ENCODE measurements at regions not wholly inside any gene's neighbourhood (a gene's known extent, or its start where the extent isn't known, plus 50 kb on each side); places are given as distances from the start of the nearest gene placed in this dataset.

GRCh38 chr2:44877417-44877816, 64.1 kb upstream of the SIX3 start:
- Histone ChIP-seq H2AFZ (ENCODE audit: low read length) (no peak overlapping the region), H3K36me3 (ENCODE audit: control insufficient read depth in 2 of 4, insufficient read depth in 4 of 4, low read length in 3 of 4) (no peaks in the 10 kb centered on the region), H3K4me3 (ENCODE audit: extremely low read depth in 1 of 4, insufficient read depth in 2 of 4, low read depth in 3 of 4, low read length in 4 of 4) (no peak overlapping the region), H3K4me1 (replicated peaks in 1 of 4; ENCODE audit: control insufficient read depth in 3 of 4, insufficient read depth in 4 of 4, low read length in 3 of 4) (peaks cover 0 to 6% (median 0%) of the 10 kb centered on the region in 4 experiments; a peak in 3 of 7 replicates), H4K91ac (replicated peaks; ENCODE audit: insufficient read length, low read length) (no peak overlapping the region), H2BK20ac (ENCODE audit: low read length) (no peak overlapping the region), H3K79me2 (ENCODE audit: control insufficient read depth in 1 of 2, insufficient read depth in 2 of 2, low read length in 2 of 2) (no peaks in the 10 kb centered on the region), H3K4me2 (ENCODE audit: insufficient read depth in 1 of 2, low read depth in 2 of 2, low read length in 2 of 2) (no peak overlapping the region), H3K14ac (ENCODE audit: insufficient read length) (no peak overlapping the region), H2BK12ac (ENCODE audit: low read depth, low read length) (no peak overlapping the region), H3K18ac (ENCODE audit: extremely low read depth, low read length) (no peak overlapping the region), H2BK120ac (replicated peaks; ENCODE audit: low read depth, low read length) (no peak overlapping the region), H4K20me1 (replicated peaks in 1 of 2; ENCODE audit: control insufficient read depth in 1 of 2, insufficient read depth in 2 of 2, low read length in 2 of 2) (no peaks in the 10 kb centered on the region), H2BK5ac (ENCODE audit: low read depth, low read length) (no peak overlapping the region), H2BK15ac (ENCODE audit: low read length) (no peak overlapping the region), H3K79me1 (ENCODE audit: low read depth, low read length) (no peaks in the 10 kb centered on the region), H4K8ac (ENCODE audit: extremely low read depth, insufficient read depth, low read length) (peak overlapping the region; percentile 57; the same call in 1 of the 2 replicates), H3K9me3 (ENCODE audit: insufficient read depth in 2 of 2, low read depth in 1 of 2, low read length in 1 of 2) (peaks cover 0 to 4% of the 10 kb centered on the region in 2 experiments; a peak in 3 of 4 replicates), H3K27ac (ENCODE audit: low read depth, low read length) (no peak overlapping the region), H3K4ac (replicated peaks; ENCODE audit: insufficient read length, low read depth, low read length) (no peak overlapping the region), H2AK5ac (ENCODE audit: low read depth, low read length) (0 out of 2 replicates have a peak overlapping the region, but pooled peaks have one; percentile 34), H3K23ac (ENCODE audit: insufficient read length) (no peak overlapping the region), H3K9ac (replicated peaks in 1 of 4; ENCODE audit: extremely low read depth in 1 of 4, low read depth in 3 of 4, low read length in 3 of 4) (no peak overlapping the region), H4K5ac (ENCODE audit: insufficient read length, low read depth, low read length) (no peak overlapping the region), H3K56ac (replicated peaks; ENCODE audit: insufficient read length, low read depth, low read length) (no peak overlapping the region), H3K23me2 (ENCODE audit: low read depth, low read length) (0 out of 2 replicates have a peak, but pooled peaks cover 1% of the 10 kb centered on the region), H3K27me3 (replicated peaks in 1 of 4; ENCODE audit: control insufficient read depth in 3 of 4, extremely low read depth in 1 of 4, insufficient read depth in 3 of 4, low read length in 3 of 4) (peaks cover 0 to 5% (median 1%) of the 10 kb centered on the region in 4 experiments; a peak in 3 of 7 replicates)
- POLR2A ChIA-PET (ENCODE audit: partially characterized antibody) = interaction anchor here (0.8 kb wide), 1 partner anchor 12 kb away, joined by 3 read pairs; no protein-coding TSS in a partner anchor
- CTCF ChIA-PET (ENCODE audit: partially characterized antibody) = interaction anchor here (0.6 to 3.1 kb wide), 10 partner anchors 11 to 107 kb away, joined by 3 to 10 read pairs (median 4); no protein-coding TSS in a partner anchor
- no peak for DNase-seq (ENCODE audit: low read depth in 1 of 2, low spot score in 2 of 2)
- WGBS, 2 experiments (ENCODE audit: extremely low coverage in 1 of 2, insufficient coverage in 1 of 2, insufficient read length in 1 of 2, insufficient replicate concordance in 2 of 2, low coverage in 1 of 2, low lambda C conversion rate in 2 of 2, missing lambda C conversion rate in 1 of 2) = 87% methylated on average over 7 of the region's 7 CpGs; no CpG with 5 or more reads in 1 of the 2 experiments
- FAIRE-seq = no peak
- no peak for TF ChIP-seq GTF2F1 (IDR thresholded peaks at IDR 0.05; ENCODE audit: borderline replicate concordance, low read depth, low read length)
- no peak for TF ChIP-seq KDM1A (IDR thresholded peaks at IDR 0.05; ENCODE audit: borderline replicate concordance, low read length)
- TF ChIP-seq GABPA (IDR thresholded peaks at IDR 0.05; ENCODE audit: borderline replicate concordance, insufficient read depth, low read length) = no peak
- no peak for TF ChIP-seq BCL11A (IDR thresholded peaks at IDR 0.05; ENCODE audit: low read depth in 2 of 2, low read length in 2 of 2)
- TF ChIP-seq PHF8 (conservative IDR thresholded peaks at IDR 0.05; ENCODE audit: low read depth, low read length) = no peak

Data from H1 (cell line).